ENCODE measurements at regions not wholly inside any gene's neighbourhood (a gene's known extent, or its start where the extent isn't known, plus 50 kb on each side); places are given as distances from the start of the nearest gene placed in this dataset.

DNA sequence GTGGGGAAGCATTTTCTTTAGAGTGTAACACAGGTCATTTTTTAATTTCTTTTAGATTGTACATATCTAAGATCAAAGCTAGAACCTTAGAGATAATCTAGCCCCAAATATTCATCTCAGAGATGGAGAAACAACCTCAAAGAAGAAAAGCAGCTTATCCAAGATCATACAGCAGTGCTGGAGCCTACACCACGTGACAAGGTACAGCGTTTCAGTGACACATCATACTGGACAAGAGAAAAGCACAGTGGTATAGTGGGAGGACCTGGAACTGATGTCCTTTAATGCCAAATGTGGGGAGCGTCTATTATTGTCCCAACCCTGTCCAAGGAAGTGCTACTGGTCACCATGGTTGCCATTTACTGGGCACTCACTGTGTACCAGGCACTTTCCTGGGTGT is 445.8 kb downstream of the RPS24 start:
- Histone ChIP-seq H3K27me3 (ENCODE audit: control insufficient read depth in 3 of 3, insufficient read depth in 3 of 3, low read length in 3 of 3) (no peaks in the 10 kb centered on the region), H3K4me1 (ENCODE audit: control insufficient read depth in 3 of 3, insufficient read depth in 2 of 3, low read depth in 1 of 3, low read length in 2 of 3) (no peaks in the 10 kb centered on the region), H3K4me3 (ENCODE audit: low read depth in 1 of 3, low read length in 3 of 3) (no peak overlapping the region), H3K9me3 (ENCODE audit: control insufficient read depth in 2 of 2, insufficient read depth in 1 of 2, low read depth in 1 of 2, low read length in 1 of 2) (no peaks in the 10 kb centered on the region), H3K36me3 (ENCODE audit: control insufficient read depth in 3 of 3, insufficient read depth in 2 of 3, low read depth in 1 of 3, low read length in 3 of 3) (no peaks in the 10 kb centered on the region), H3K27ac (ENCODE audit: low read depth in 1 of 3, low read length in 2 of 3) (no peak overlapping the region)
- 81 to 87% (median 86%) methylated on average over 3 of the region's 3 CpGs for WGBS, 3 donors
- FAIRE-seq, result no peak
- no peak for DNase-seq

DNA sequence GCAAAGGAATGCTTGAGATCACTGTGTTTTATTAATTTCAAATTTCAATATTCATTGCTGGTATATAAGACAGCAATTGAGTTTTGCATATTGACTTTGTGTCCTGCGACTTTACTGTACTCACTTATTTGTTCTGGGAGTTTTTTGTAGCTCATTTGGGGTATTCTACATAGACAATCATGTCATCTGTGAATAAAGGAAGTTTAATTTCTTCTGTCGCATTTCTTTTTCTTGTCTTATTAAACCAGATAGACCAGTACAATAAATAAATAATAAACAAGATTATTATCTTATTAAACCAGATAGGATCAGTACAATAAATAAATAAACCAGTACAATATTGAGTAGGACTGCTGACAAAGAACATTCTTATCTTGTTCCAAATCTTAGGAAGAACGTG is 448.2 kb downstream of the RPS24 start:
- no peaks in the 10 kb centered on the region for H3K36me3 ChIP-seq (ENCODE audit: control insufficient read depth in 3 of 3, insufficient read depth in 2 of 3, low read depth in 1 of 3, low read length in 3 of 3)
- H3K4me3 ChIP-seq (ENCODE audit: low read depth in 1 of 3, low read length in 3 of 3), result no peak overlapping the region
- FAIRE-seq (no peak), DNase-seq (no peak)
- WGBS, 3 donors, result 78 to 80% (median 79%) methylated on average over 3 of the region's 3 CpGs
- no peaks in the 10 kb centered on the region for H3K9me3 ChIP-seq (ENCODE audit: control insufficient read depth in 2 of 2, insufficient read depth in 1 of 2, low read depth in 1 of 2, low read length in 1 of 2)
- no peak overlapping the region for H3K27ac ChIP-seq (ENCODE audit: low read depth in 1 of 3, low read length in 2 of 3)
- H3K4me1 ChIP-seq (ENCODE audit: control insufficient read depth in 3 of 3, insufficient read depth in 2 of 3, low read depth in 1 of 3, low read length in 2 of 3), result no peaks in the 10 kb centered on the region
- no peaks in the 10 kb centered on the region for H3K27me3 ChIP-seq (ENCODE audit: control insufficient read depth in 3 of 3, insufficient read depth in 3 of 3, low read length in 3 of 3)

DNA sequence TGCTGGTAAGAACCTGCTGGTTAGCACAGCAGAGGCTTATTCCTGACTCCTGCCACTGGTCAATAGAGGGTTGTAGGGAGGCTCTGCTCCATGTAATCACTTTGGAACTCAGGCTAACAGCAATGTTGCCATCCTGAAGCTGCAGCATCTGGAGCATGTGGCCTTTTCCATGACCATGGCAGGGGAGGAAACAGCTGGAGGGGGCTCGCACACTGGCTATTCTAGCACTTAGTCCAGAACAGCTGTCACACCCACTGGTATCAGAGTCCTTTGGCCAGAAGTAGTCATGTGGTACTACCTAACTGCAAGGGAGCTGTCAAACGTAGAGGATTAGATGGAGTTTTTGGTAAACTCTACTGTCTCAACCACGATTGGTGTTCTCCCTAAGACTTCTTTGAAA is 450.0 kb downstream of the RPS24 start:
- DNase-seq, result no peak
- no peak for FAIRE-seq
- Histone ChIP-seq H3K4me3 (ENCODE audit: low read depth in 1 of 3, low read length in 3 of 3) (no peak overlapping the region), H3K4me1 (ENCODE audit: control insufficient read depth in 3 of 3, insufficient read depth in 2 of 3, low read depth in 1 of 3, low read length in 2 of 3) (no peaks in the 10 kb centered on the region), H3K36me3 (ENCODE audit: control insufficient read depth in 3 of 3, insufficient read depth in 2 of 3, low read depth in 1 of 3, low read length in 3 of 3) (no peaks in the 10 kb centered on the region), H3K27me3 (ENCODE audit: control insufficient read depth in 3 of 3, insufficient read depth in 3 of 3, low read length in 3 of 3) (no peaks in the 10 kb centered on the region), H3K9me3 (ENCODE audit: control insufficient read depth in 2 of 2, insufficient read depth in 1 of 2, low read depth in 1 of 2, low read length in 1 of 2) (peaks cover 0 to under 1% of the 10 kb centered on the region in 2 donors), H3K27ac (ENCODE audit: low read depth in 1 of 3, low read length in 2 of 3) (no peak overlapping the region)
- 69 to 75% (median 71%) methylated on average over 3 of the region's 3 CpGs for WGBS, 3 donors

DNA sequence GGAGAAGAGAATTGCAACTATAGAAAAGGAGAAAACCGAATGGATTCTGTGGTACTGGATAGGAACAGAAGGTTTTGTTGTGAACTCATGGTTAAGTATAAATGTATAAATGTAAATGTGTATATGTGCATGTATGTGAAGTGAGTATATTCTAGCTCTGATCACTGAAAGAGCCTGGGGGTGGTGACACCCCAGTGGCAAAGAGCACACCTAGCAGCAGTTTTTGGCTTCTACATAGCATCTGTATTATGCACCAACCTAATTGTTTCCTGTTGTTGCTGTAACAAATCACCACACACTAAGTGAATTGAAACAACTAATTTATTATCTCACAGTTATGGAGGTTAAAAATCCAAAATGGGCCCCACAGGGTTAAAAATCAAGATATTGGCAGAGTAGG is 455.4 kb downstream of the RPS24 start:
- no peaks in the 10 kb centered on the region for H3K27me3 ChIP-seq (ENCODE audit: control insufficient read depth in 3 of 3, insufficient read depth in 3 of 3, low read length in 3 of 3)
- FAIRE-seq, result no peak
- WGBS, 3 donors, result 60 to 80% (median 67%) methylated on average over 1 of the region's 1 CpG

DNA sequence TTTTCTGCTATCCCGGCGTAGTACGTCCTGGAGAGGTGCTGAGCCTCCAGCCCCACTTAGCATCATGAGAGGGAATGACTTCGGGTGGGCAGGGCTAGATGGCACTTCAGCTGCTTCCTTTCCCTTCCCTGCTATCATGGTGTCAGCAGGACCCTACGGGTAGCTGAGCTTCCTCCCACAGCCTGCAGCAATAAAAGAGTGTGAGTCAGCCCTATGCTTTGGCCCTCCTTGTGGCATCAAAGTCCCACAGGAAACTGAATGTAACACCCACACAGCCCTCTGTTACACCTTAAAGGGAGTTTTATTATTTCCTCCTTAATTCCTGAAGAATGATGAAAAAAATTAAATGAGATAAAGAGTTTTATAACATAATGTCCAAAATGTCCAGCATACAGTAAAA is 458.1 kb downstream of the RPS24 start:
- H3K4me1 ChIP-seq (ENCODE audit: control insufficient read depth in 3 of 3, insufficient read depth in 2 of 3, low read depth in 1 of 3, low read length in 2 of 3), result no peaks in the 10 kb centered on the region
- H3K36me3 ChIP-seq (ENCODE audit: control insufficient read depth in 3 of 3, insufficient read depth in 2 of 3, low read depth in 1 of 3, low read length in 3 of 3), result no peaks in the 10 kb centered on the region
- H3K4me3 ChIP-seq (ENCODE audit: low read depth in 1 of 3, low read length in 3 of 3), result no peak overlapping the region
- FAIRE-seq (no peak), DNase-seq (peak; percentile 7 to 17)
- peaks cover 0 to 19% of the 10 kb centered on the region in 2 donors for H3K9me3 ChIP-seq (ENCODE audit: control insufficient read depth in 2 of 2, insufficient read depth in 1 of 2, low read depth in 1 of 2, low read length in 1 of 2)
- 73 to 76% (median 74%) methylated on average over 5 of the region's 5 CpGs for WGBS, 3 donors
- no peak overlapping the region for H3K27ac ChIP-seq (ENCODE audit: low read depth in 1 of 3, low read length in 2 of 3)
- no peaks in the 10 kb centered on the region for H3K27me3 ChIP-seq (ENCODE audit: control insufficient read depth in 3 of 3, insufficient read depth in 3 of 3, low read length in 3 of 3)

More for the DNA sequence above, 455.4 kb downstream of the RPS24 start:
- Histone ChIP-seq H3K9me3 (ENCODE audit: control insufficient read depth in 2 of 2, insufficient read depth in 1 of 2, low read depth in 1 of 2, low read length in 1 of 2) (peaks cover 0 to 19% of the 10 kb centered on the region in 2 donors), H3K4me3 (ENCODE audit: low read depth in 1 of 3, low read length in 3 of 3) (no peak overlapping the region), H3K36me3 (ENCODE audit: control insufficient read depth in 3 of 3, insufficient read depth in 2 of 3, low read depth in 1 of 3, low read length in 3 of 3) (no peaks in the 10 kb centered on the region), H3K4me1 (ENCODE audit: control insufficient read depth in 3 of 3, insufficient read depth in 2 of 3, low read depth in 1 of 3, low read length in 2 of 3) (no peaks in the 10 kb centered on the region), H3K27ac (ENCODE audit: low read depth in 1 of 3, low read length in 2 of 3) (no peak overlapping the region)
- no peak for DNase-seq

DNA sequence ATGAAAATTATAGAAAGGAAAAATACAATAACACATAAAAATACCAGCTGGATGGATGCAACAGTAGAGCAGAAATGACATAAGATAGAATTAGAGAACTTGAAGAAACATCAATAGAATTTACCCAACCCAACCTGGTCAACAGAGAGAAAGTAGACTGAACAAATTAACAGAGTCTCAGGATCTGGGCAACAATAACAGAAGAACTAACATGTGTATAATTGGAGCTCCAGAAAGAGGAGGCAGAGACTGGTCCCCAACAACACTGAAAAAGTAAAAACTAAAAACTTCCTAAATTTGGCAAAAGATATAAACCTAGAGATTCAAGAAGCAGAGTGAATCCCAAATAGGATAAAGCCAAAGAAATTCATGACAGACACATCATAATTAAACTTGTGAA is 458.8 kb downstream of the RPS24 start:
- no peak overlapping the region for H3K4me3 ChIP-seq (ENCODE audit: low read depth in 1 of 3, low read length in 3 of 3)

DNA sequence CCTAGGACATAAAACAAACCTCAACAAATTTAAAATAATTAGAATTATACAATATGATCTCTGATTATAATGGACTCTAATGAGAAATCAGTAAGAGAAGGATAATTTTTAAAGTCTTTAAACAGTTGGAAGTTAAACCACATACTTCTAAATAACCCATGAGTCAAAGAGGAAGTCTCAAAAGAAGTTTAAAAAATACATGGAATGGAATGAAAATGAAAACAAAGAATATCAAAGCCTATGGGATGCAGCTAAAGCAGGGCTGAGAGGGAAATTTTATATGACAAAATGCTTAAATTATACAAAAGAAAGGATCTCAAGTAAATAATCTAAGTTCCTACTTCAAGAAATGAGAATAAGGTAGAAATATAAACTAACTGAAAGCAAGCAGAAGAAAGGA is 460.5 kb downstream of the RPS24 start:
- H3K9me3 ChIP-seq (ENCODE audit: control insufficient read depth in 2 of 2, insufficient read depth in 1 of 2, low read depth in 1 of 2, low read length in 1 of 2), result peaks cover 0 to 14% of the 10 kb centered on the region in 2 donors
- no peaks in the 10 kb centered on the region for H3K27me3 ChIP-seq (ENCODE audit: control insufficient read depth in 3 of 3, insufficient read depth in 3 of 3, low read length in 3 of 3)
- no peak overlapping the region for H3K4me3 ChIP-seq (ENCODE audit: low read depth in 1 of 3, low read length in 3 of 3)
- FAIRE-seq (no peak), DNase-seq (no peak)
- no peak overlapping the region for H3K27ac ChIP-seq (ENCODE audit: low read depth in 1 of 3, low read length in 2 of 3)
- no peaks in the 10 kb centered on the region for H3K4me1 ChIP-seq (ENCODE audit: control insufficient read depth in 3 of 3, insufficient read depth in 2 of 3, low read depth in 1 of 3, low read length in 2 of 3)
- no peaks in the 10 kb centered on the region for H3K36me3 ChIP-seq (ENCODE audit: control insufficient read depth in 3 of 3, insufficient read depth in 2 of 3, low read depth in 1 of 3, low read length in 3 of 3)

More for the DNA sequence above, 458.8 kb downstream of the RPS24 start:
- no peaks in the 10 kb centered on the region for H3K27me3 ChIP-seq (ENCODE audit: control insufficient read depth in 3 of 3, insufficient read depth in 3 of 3, low read length in 3 of 3)
- peaks cover 0 to 19% of the 10 kb centered on the region in 2 donors for H3K9me3 ChIP-seq (ENCODE audit: control insufficient read depth in 2 of 2, insufficient read depth in 1 of 2, low read depth in 1 of 2, low read length in 1 of 2)
- no peaks in the 10 kb centered on the region for H3K4me1 ChIP-seq (ENCODE audit: control insufficient read depth in 3 of 3, insufficient read depth in 2 of 3, low read depth in 1 of 3, low read length in 2 of 3)
- DNase-seq, result no peak
- FAIRE-seq, result no peak
- no peak overlapping the region for H3K27ac ChIP-seq (ENCODE audit: low read depth in 1 of 3, low read length in 2 of 3)
- H3K36me3 ChIP-seq (ENCODE audit: control insufficient read depth in 3 of 3, insufficient read depth in 2 of 3, low read depth in 1 of 3, low read length in 3 of 3), result no peaks in the 10 kb centered on the region

DNA sequence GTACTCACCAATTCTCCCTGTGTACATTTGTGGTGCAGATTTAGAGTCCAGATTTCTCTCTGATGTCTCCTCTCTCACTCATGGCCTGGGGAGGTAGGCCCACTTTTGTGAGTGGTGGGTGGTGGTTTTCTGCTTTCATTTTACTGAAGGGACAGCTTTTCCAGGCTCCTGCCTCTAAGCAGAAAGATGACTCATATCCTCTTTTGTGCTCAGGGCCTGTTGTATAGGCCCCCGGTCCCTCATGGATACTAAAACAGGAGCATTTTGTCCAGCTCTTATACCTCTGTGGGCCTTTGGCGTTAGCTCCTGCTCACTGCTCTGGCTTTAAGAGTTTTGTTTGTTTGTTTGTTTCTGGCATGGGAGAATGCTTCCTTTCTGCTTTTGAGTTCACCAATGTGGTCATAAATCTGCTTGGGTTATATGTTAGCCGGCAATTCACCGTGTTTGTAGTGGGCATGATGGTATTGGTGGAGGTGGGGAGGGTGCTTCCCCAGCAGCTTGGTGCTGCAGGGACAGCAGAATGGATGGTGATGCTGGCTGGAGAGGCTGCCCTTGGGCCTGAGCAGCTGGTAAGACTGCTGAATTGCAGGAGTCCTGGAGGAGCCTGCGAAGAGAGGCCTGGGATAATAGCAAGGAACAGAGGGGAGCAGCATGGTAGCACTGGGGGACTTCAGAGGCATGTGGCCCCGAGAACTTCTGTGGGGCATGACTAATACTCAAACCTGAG is 468.7 kb downstream of the RPS24 start:
- WGBS, 3 donors, result 81 to 88% (median 81%) methylated on average over 6 of the region's 6 CpGs
- Histone ChIP-seq H3K9me3 (ENCODE audit: control insufficient read depth in 2 of 2, insufficient read depth in 1 of 2, low read depth in 1 of 2, low read length in 1 of 2) (no peaks in the 10 kb centered on the region), H3K4me1 (ENCODE audit: control insufficient read depth in 3 of 3, insufficient read depth in 2 of 3, low read depth in 1 of 3, low read length in 2 of 3) (no peaks in the 10 kb centered on the region), H3K27ac (ENCODE audit: low read depth in 1 of 3, low read length in 2 of 3) (peak overlapping the region in 2 of 3 donors; percentile 12 to 32), H3K27me3 (ENCODE audit: control insufficient read depth in 3 of 3, insufficient read depth in 3 of 3, low read length in 3 of 3) (no peaks in the 10 kb centered on the region), H3K4me3 (ENCODE audit: low read depth in 1 of 3, low read length in 3 of 3) (no peak overlapping the region), H3K36me3 (ENCODE audit: control insufficient read depth in 3 of 3, insufficient read depth in 2 of 3, low read depth in 1 of 3, low read length in 3 of 3) (no peaks in the 10 kb centered on the region)
- FAIRE-seq (no peak), DNase-seq (no peak)

DNA sequence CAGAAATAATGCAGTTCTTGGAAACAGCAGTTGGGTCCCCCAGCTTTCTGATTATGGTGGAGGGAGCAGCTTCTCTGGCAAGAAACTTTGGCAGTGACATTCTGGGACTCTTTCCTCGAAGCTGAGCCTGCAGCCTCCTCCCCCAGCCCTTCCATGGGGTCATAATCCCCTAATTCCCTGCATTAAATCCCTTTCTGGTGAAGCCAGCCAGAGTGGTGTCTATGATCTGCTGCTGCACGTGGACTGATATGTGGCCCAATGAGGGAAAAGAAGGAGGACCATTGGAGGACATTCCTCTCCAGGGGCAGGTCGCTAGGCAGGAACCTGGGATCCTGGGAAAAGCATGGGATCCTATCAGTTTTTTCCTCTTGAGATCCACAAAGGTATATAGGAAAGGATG is 470.5 kb downstream of the RPS24 start:
- DNase-seq (no peak), FAIRE-seq (no peak)
- Histone ChIP-seq H3K9me3 (ENCODE audit: control insufficient read depth in 2 of 2, insufficient read depth in 1 of 2, low read depth in 1 of 2, low read length in 1 of 2) (no peaks in the 10 kb centered on the region), H3K36me3 (ENCODE audit: control insufficient read depth in 3 of 3, insufficient read depth in 2 of 3, low read depth in 1 of 3, low read length in 3 of 3) (no peaks in the 10 kb centered on the region), H3K27ac (ENCODE audit: low read depth in 1 of 3, low read length in 2 of 3) (no peak overlapping the region), H3K4me1 (ENCODE audit: control insufficient read depth in 3 of 3, insufficient read depth in 2 of 3, low read depth in 1 of 3, low read length in 2 of 3) (no peaks in the 10 kb centered on the region), H3K27me3 (ENCODE audit: control insufficient read depth in 3 of 3, insufficient read depth in 3 of 3, low read length in 3 of 3) (no peaks in the 10 kb centered on the region), H3K4me3 (ENCODE audit: low read depth in 1 of 3, low read length in 3 of 3) (no peak overlapping the region)
- 71 to 74% (median 72%) methylated on average over 3 of the region's 3 CpGs for WGBS, 3 donors
